ENCODE measurements at regions not wholly inside any gene's neighbourhood (a gene's known extent, or its start where the extent isn't known, plus 50 kb on each side); places are given as distances from the start of the nearest gene placed in this dataset.

DNA sequence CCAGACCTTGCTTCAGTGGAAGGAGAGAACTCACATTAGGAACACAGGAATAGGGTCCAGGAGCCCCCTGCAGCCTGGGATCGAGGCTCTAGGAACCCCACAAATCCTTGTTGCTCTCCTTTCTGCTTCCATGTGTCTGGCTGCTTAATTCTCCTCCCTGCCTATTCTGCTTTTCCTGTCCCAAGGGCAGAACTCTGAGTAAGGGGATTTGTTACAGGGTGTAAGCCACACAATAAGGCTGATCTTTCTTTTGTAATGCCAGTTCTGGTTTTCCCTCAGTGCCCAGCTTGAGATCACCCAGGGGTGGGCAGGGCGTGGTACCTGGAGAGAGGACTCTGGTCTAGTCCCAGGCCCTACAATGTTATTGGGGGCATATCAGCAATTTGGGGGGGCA is 119.6 kb upstream of the MGAT5 start:
- no peak for DNase-seq

GRCh38 chr2:134134827-134135226 is 119.0 kb upstream of the MGAT5 start:
- no peak for DNase-seq

- no peak for DNase-seq
These were observed 118.1 kb upstream of the MGAT5 start for GRCh38 chr2:134135793-134136192.

DNA sequence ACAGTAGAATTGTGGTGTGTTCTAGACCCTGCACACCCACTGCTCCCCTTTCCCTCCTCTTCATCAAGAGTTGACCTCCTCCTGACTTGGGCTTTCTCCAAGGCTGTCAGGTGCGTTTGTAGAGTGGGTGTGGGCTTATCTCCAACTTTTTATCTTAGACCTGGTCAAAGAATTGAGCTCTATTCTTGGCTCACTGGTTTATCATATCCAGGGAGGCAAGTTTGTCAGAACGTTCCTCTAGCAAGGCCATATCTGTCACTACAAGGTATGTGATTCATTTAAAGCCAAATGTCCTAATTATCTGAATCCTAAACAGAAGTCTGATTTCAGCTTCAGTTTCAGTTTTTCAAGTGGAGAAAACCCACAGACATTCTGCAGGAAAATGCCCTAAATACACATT is 117.1 kb upstream of the MGAT5 start:
- DNase-seq = no peak

DNA sequence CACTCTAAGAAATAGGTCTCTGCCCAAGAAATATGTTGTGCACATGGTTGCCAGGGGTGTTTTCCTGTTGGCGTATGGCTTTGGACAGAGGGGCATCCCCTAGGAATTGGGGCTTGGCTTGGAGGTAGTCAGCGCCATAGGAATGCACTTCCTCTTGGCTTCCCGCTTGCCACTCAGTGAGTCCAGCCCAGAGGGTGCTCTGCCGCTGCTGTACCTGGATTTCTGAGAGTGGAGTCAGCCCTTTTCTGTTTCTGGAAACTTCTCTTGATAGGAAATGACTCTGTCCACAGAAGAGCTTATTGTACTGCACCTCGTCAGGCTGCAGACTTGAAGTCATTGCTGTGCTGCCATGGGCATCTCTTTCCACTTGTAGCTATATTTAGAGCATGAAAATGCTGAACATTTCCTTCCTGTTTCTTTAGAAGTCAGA is 116.7 kb upstream of the MGAT5 start:
- no peak for DNase-seq

DNA sequence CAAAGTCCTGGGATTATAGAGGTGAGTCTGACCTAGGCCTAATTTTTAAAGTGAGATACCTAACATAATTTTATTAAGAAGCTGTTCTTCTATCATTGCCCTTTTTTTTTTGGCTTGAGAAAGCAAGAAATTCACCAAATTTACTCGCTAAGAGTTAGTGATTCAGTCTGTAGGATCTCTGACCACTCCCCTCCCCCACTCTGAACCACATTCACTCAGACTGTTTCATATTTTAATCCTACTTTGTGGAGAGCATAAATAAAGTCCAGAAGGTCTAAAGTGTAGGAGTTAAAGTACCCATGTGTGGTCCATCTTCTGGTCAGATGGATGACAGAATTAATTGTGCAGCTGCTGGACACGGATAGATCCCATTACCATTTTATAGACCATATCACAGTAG is 115.8 kb upstream of the MGAT5 start:
- no peak for DNase-seq

DNA sequence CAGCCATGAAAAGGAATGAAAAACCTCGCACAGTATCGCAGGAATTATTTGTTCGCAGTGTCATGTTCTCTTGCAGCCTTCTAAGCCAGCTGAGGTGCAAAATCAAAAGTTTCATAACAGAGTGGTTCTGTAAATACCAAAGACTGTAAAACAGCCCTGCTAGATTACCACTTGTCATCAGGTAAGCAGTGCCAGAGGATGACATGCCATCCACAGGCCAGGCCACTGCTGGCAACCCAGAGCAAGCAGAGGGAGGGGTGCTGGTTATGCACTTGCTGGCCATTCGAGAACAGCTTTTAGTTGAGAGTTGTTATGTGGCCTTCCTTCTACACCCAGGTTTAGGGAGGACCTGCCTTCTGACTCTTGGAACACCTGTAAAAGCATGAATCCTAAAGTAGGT is 114.3 kb upstream of the MGAT5 start:
- DNase-seq = no peak

GRCh38 chr2:134140251-134140661 is 113.6 kb upstream of the MGAT5 start:
- DNase-seq = no peak

GRCh38 chr2:134141598-134142340 is 112.1 kb upstream of the MGAT5 start:
- no peak for DNase-seq

DNA sequence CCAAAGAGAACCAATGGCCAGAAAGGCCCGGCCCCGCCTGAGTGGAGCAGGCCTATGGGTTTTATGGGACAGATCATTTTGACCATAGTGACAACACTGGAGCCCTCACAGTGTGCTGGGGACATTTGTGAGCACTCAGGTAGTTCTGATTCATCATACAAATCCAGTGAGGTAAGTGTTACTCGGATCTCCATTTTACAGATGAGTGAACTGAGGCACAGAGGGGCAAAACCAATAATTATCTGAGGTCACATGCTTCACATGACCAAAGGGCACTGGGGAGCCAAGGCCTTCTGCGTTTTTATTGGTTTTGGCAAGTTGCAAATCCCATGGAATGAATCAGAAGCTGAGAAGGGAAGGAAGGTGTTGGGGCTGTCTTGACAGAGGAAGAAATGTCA is 111.5 kb upstream of the MGAT5 start:
- no peak for DNase-seq

GRCh38 chr2:134142903-134143302 is 111.0 kb upstream of the MGAT5 start:
- DNase-seq = no peak

DNA sequence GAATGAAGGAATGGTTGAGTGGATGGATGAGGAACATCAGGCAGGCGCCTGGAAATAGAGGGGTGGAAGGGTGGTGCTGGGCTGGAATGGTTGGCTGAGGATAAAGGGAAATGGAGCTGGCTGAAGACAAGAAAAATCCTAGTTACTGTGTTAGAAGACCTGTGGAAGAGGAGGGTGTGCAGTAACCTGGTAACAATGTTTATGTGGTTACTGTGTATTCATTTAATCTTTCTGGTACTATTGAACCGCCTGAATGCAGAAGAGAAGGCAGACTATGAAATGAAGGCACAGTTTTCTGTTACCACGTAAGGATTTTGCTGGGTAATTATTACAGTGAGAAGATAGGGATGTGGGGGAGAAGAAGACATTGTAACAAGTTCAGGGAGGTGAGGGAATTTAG is 110.3 kb upstream of the MGAT5 start:
- no peak for DNase-seq

- no peak for DNase-seq
These were observed 109.7 kb upstream of the MGAT5 start for GRCh38 chr2:134144081-134144596.

DNA sequence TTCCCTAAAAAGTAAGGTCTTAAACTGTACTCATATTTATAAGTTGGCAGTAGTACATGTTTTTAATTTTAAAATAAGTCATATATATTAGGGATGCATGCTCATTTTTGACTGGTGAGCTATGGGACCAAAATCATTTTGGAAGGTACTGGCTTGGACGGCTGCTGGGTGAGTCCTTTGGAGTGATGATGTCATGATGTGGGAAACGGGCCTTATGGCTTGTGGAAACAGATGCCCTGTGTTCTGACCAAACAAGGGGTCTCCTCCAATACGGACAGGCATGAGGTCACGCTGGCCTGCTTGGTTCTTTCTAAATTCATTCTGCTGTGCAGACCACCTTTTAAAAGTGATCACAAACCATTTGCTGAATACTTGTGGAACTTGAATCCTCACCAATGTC is 109.2 kb upstream of the MGAT5 start:
- DNase-seq = no peak

DNA sequence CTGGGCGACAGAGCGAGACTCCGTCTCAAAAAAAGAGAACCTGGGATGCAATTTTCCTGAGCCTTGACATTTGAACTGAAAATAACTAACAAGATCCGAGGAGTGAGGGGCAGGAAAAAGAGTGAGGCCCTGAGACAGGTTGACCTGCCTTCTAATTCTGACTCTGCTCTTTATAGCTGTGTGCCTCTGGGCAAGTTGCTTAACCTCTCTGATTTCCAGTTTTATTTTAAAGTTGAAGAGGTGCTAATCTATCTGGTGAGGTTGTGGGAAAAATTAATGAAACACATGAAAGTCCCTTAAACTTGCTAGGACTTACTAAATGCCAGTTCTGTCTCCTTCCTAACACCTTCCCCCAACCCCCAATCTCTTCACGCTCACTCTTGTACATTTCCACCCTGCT is 108.4 kb upstream of the MGAT5 start:
- DNase-seq = no peak

DNA sequence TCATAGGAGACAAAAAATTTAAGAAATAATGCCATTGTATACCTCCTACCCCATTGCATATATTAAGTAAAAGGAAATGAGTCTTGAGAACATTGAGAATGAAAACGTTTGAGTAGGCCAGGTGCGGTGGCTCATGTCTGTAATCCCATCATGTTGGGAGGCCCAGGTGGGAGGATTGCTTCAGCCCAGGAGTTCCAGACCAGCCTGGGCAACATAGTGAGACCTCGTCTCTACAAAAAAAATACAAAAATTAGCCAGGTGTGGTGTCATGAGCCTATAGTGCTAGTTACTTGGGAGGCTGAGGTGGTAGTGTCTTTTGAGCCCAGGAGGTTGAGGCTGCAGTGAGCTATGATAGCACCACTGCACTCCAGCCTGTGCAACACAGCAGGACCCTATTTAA is 107.7 kb upstream of the MGAT5 start:
- no peak for DNase-seq

DNA sequence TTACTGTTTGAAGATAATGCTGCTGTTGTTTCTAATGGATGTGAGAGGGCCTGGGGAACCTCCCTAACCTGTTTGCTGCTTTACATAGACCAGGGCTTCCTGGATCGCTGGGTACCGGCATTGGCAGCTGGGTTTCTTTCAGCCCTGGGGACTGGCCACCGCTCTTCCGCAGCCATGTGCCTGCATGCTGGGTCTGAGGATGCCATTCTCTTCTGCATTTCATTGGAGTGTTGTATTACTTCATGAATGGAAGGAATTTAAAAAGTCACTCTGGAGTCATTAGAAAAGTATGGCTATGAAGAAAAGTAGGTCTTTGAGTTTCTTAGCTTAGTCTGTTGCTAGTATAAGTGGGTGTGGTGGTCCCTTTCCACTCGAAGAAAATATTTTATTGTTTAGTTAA is 107.3 kb upstream of the MGAT5 start:
- DNase-seq = no peak

DNA sequence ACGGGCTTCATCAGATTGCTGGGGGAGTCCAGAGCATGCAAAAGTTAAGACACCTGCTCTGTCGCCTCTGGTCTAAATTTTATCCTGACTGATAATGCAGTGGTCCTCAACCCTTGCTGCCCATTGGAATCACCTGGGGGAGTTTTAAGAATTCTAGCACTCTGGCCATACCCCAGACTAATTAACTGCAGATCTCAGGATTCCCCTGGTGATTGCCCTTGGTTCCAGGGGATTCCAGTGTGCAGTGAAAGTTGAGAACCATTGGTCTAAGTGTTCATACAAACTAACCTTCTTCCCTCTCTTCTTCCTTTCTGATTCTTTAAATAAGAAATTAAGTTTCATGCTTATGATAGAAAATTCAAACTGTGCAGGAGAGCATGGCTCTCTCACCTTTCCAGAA is 105.7 kb upstream of the MGAT5 start:
- DNase-seq = no peak

DNA sequence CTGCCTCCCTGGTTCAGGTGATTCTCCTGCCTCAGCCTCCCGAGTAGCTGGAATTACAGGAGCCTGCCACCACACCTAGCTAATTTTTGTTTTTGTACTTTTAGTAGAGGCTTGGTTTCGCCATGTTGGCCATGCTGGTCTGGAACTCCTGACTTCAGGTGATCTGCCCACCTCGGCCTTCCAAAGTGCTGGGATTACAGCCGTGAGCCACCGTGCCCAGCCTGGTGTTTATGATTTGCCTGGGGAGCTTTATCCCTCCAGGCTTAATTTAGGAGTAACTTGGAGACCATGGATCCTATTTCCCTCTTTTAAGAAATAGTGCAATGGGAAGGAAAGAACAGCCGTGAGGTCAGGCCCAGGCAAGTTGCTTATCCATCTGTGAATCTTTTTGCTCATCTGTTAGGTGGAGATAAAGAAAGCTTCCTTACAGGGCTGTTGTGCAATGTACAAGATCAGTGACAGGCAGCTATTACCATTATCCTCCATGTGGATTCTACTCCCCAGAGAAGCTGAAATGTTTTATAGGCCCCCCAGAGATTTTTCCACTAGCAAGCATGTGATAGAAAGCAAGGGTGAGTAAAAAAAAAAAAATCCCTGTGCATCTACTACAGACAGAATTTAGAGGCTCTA is 104.9 kb upstream of the MGAT5 start:
- no peak for DNase-seq

DNA sequence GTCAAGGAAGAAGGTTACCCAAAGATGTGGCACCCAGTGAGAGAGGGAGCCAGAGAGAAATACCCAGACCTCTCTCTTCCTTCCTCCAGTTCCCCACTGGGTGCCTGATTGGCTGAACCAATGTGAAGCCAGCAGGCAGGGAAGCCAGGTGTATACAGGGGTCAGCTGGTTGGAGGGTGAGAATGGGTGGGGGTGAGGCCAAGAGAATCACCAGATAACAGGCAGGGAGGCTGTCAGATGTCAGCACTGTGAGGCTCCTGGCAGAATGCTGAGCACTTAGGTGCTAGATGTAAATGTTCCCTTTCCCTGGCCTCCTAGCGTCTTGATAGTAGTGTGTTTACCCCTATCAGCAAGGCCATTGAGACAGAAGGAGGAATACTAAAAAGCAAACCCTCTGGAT is 104.0 kb upstream of the MGAT5 start:
- DNase-seq = no peak

DNA sequence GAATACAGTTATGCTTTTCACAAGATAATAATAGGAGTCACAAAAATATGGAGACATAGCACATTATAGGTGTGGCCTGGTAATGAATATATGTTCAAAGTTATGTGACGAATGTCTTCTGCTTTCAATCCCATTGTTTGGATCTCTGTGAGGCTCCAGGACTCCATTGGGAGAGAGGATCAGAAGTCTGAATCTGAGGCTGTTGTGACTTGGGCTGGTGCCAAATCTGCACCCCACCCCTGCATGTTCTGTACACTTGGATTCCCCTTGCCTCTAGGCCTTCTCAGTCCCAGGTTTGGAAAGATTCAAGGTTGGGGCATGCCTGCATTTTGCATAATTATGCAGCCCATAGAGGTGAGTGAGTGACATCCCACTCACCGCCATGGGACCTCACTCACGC is 103.1 kb upstream of the MGAT5 start:
- no peak for DNase-seq

GRCh38 chr2:134152045-134153010 is 101.5 kb upstream of the MGAT5 start:
- DNase-seq = no peak

GRCh38 chr2:134153294-134153880 is 100.5 kb upstream of the MGAT5 start:
- no peak for DNase-seq
